Caco-2 (cell line): ENCODE measurements at regions not wholly inside any gene's neighbourhood (a gene's known extent, or its start where the extent isn't known, plus 50 kb on each side); places are given as distances from the start of the nearest gene placed in this dataset.

Experiments used
- BruUV-seq: library from RNA; stranded (reverse); fragments of 400-500 nt; replicated peaks from 2 replicates; lab custom pipeline; 2021; lab: Mats Ljungman, UMichigan
- CTCF ChIA-PET: fragments of 300-600 bp; sonication (Branson Sonifier 250); formaldehyde crosslinking; loops from one replicate; lab custom pipeline; 2022; ENCODE audit warnings: antibody characterized with exemption; lab: Charles Lee
- POLR2A ChIA-PET: fragments of 300-600 bp; sonication (Branson Sonifier 250); formaldehyde crosslinking; loops from one replicate; lab custom pipeline; 2022; ENCODE audit warnings: antibody characterized with exemption; lab: Charles Lee
- DNase-seq, 2 experiments: peaks; one replicate each; pipeline versions ENCODE4 v3.0.0 to v3.0.0-alpha.2; 2020 to 2022
- H3K27me3 ChIP-seq: replicated peaks from 2 replicates; pipeline ENCODE4 v1.6.0; 2011; ENCODE audit warnings: low read length; ENCODE audit not compliant: control insufficient read depth, insufficient read depth
- H3K36me3 ChIP-seq: 2 replicates; pipeline ENCODE4 v1.5.1; 2011; ENCODE audit warnings: low read length; ENCODE audit not compliant: control insufficient read depth, insufficient read depth
- H3K4me1 ChIP-seq: fragments of 250-450 bp; sonication (Bioruptor Pico); 2 replicates; pipeline ENCODE4 v1.5.1; 2020; ENCODE audit warnings: mild to moderate bottlenecking
- H3K4me3 ChIP-seq: 2 replicates; pipeline ENCODE4 v1.5.1; 2011; ENCODE audit warnings: low read depth, mild to moderate bottlenecking, control low read depth, low read length
- H3K9me3 ChIP-seq: fragments of 250-450 bp; sonication (Bioruptor Pico); 2 replicates; pipeline ENCODE4 v1.5.1; 2020; ENCODE audit warnings: mild to moderate bottlenecking, moderate library complexity
- H3K27ac Mint-ChIP-seq: one replicate; pipeline ENCODE4 v1.8.0; 2022; ENCODE audit warnings: mixed read lengths; ENCODE audit not compliant: unreplicated experiment
- H3K27me3 Mint-ChIP-seq: one replicate; pipeline ENCODE4 v1.8.0; 2022; ENCODE audit warnings: mixed read lengths; ENCODE audit not compliant: insufficient read depth, unreplicated experiment
- H3K36me3 Mint-ChIP-seq: one replicate; pipeline ENCODE4 v1.8.0; 2022; ENCODE audit warnings: mild to moderate bottlenecking, mixed read lengths; ENCODE audit not compliant: insufficient read depth, unreplicated experiment
- H3K4me1 Mint-ChIP-seq: one replicate; pipeline ENCODE4 v1.8.0; 2022; ENCODE audit warnings: low read depth, mixed read lengths; ENCODE audit not compliant: unreplicated experiment
- H3K4me3 Mint-ChIP-seq: one replicate; pipeline ENCODE4 v1.8.0; 2022; ENCODE audit warnings: mild to moderate bottlenecking, moderate library complexity, mixed read lengths; ENCODE audit not compliant: unreplicated experiment
- H3K9me3 Mint-ChIP-seq: one replicate; pipeline ENCODE4 v1.8.0; 2022; ENCODE audit warnings: mixed read lengths; ENCODE audit not compliant: unreplicated experiment
- CTCF ChIP-seq, 2 experiments: fragments of 200-600 bp in 1 of 2; IDR thresholded peaks; 1 replicate in 1 of 2; 2 replicates in 1 of 2; pipeline versions ENCODE4 v1.5.1 to v1.8.0; 2011 to 2022; ENCODE audit warnings: antibody characterized with exemption in 1 of 2, control low read depth in 1 of 2, inconsistent platforms in 1 of 2, low read depth in 1 of 2, low read length in 1 of 2, mild to moderate bottlenecking in 1 of 2, moderate library complexity in 1 of 2; ENCODE audit not compliant: insufficient read depth in 1 of 2, severe bottlenecking in 1 of 2, unreplicated experiment in 1 of 2
- intact Hi-C: fragments of 100-400 bp; cut with micrococcal nuclease; formaldehyde crosslinking; loops from one replicate; pipeline ENCODE4 v1.10.0; 2022; ENCODE audit not compliant: unreplicated experiment

- ChIA-PET POLR2A (no interaction called here), CTCF (no interaction called here)
- Mint-ChIP-seq H3K27me3 (no peaks in the 10 kb centered on the region), H3K4me3 (no peak overlapping the region), H3K9me3 (peaks cover 9% of the 10 kb centered on the region), H3K4me1 (no peaks in the 10 kb centered on the region), H3K36me3 (no peaks in the 10 kb centered on the region), H3K27ac (no peak overlapping the region)
- H3K27me3 ChIP-seq: no peaks in the 10 kb centered on the region
- no peak overlapping the region for H3K4me3 ChIP-seq
- H3K36me3 ChIP-seq: no peaks in the 10 kb centered on the region
- no TSS peak for BruUV-seq
- H3K9me3 ChIP-seq: no peaks in the 10 kb centered on the region
- intact Hi-C loops: no loop called here
- no peak for DNase-seq
- TF ChIP-seq CTCF (IDR thresholded peaks at IDR 0.05; ENCODE audit: insufficient read depth in 1 of 2, low read depth in 1 of 2, low read length in 1 of 2, severe bottlenecking in 1 of 2, unreplicated experiment in 1 of 2): no peak
- H3K4me1 ChIP-seq: no peaks in the 10 kb centered on the region
These were observed 1531.1 kb downstream of the SI start for GRCh38 chr3:163547014-163547685.

DNA sequence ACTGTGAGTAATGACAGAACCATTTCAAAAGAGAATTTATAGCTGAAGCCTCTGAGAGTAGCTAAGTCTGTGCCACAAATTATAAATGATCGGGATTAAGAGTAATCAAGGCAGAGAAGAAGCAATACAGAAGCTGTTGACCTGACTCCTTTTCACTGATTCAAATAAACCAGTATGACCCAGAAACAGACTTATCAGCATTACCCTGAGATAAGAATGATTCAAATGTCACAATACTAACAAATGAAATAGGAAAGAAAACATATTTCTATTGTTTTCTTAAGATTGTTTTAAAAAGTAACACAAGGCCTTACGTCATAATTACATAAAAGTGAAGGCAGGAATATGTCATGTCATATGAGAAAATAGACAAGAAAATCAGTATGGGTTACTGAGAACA is 1534.6 kb downstream of the SI start:
- no peak for DNase-seq
- no peaks in the 10 kb centered on the region for H3K4me1 ChIP-seq
- ChIA-PET POLR2A (no interaction called here), CTCF (no interaction called here)
- TF ChIP-seq CTCF (IDR thresholded peaks at IDR 0.05; ENCODE audit: insufficient read depth in 1 of 2, low read depth in 1 of 2, low read length in 1 of 2, severe bottlenecking in 1 of 2, unreplicated experiment in 1 of 2): no peak
- no peaks in the 10 kb centered on the region for H3K9me3 ChIP-seq
- BruUV-seq: no TSS peak
- no peak overlapping the region for H3K4me3 Mint-ChIP-seq
- no peaks in the 10 kb centered on the region for H3K36me3 ChIP-seq
- intact Hi-C loops: no loop called here
- no peaks in the 10 kb centered on the region for H3K27me3 ChIP-seq
- no peak overlapping the region for H3K27ac Mint-ChIP-seq
- no peaks in the 10 kb centered on the region for H3K27me3 Mint-ChIP-seq
- H3K4me1 Mint-ChIP-seq: no peaks in the 10 kb centered on the region
- H3K4me3 ChIP-seq: no peak overlapping the region
- no peaks in the 10 kb centered on the region for H3K9me3 Mint-ChIP-seq
- H3K36me3 Mint-ChIP-seq: no peaks in the 10 kb centered on the region

- no TSS peak for BruUV-seq
- POLR2A ChIA-PET: no interaction called here
- Histone ChIP-seq H3K36me3 (no peaks in the 10 kb centered on the region), H3K9me3 (no peaks in the 10 kb centered on the region), H3K4me3 (no peak overlapping the region), H3K27me3 (no peaks in the 10 kb centered on the region), H3K4me1 (no peaks in the 10 kb centered on the region)
- no peak for DNase-seq
- CTCF ChIA-PET: no interaction called here
- H3K4me3 Mint-ChIP-seq: no peak overlapping the region
- no peaks in the 10 kb centered on the region for H3K36me3 Mint-ChIP-seq
- no peak for TF ChIP-seq CTCF (IDR thresholded peaks at IDR 0.05; ENCODE audit: insufficient read depth in 1 of 2, low read depth in 1 of 2, low read length in 1 of 2, severe bottlenecking in 1 of 2, unreplicated experiment in 1 of 2)
- H3K4me1 Mint-ChIP-seq: no peaks in the 10 kb centered on the region
- no peak overlapping the region for H3K27ac Mint-ChIP-seq
- no peaks in the 10 kb centered on the region for H3K27me3 Mint-ChIP-seq
- H3K9me3 Mint-ChIP-seq: no peaks in the 10 kb centered on the region
- intact Hi-C loops: no loop called here
These were observed 1536.7 kb downstream of the SI start for GRCh38 chr3:163541629-163542028.
